Islet of Langerhans (tissue), 1 donor: ENCODE measurements at regions not wholly inside any gene's neighbourhood (a gene's known extent, or its start where the extent isn't known, plus 50 kb on each side); places are given as distances from the start of the nearest gene placed in this dataset.
A peak's percentile ranks its signal among the peaks of the same experiment; 100 is the strongest.
"Not testable (repeated sequence)": the region's sequence is repeated elsewhere in the genome, so short reads cannot be mapped to it uniquely, and the experiment has no call there.

Experiments used
- FAIRE-seq: peaks from one replicate; lab custom pipeline; 2011; peaks lifted over from hg19 to GRCh38; lab: Jason Lieb, UNC

DNA sequence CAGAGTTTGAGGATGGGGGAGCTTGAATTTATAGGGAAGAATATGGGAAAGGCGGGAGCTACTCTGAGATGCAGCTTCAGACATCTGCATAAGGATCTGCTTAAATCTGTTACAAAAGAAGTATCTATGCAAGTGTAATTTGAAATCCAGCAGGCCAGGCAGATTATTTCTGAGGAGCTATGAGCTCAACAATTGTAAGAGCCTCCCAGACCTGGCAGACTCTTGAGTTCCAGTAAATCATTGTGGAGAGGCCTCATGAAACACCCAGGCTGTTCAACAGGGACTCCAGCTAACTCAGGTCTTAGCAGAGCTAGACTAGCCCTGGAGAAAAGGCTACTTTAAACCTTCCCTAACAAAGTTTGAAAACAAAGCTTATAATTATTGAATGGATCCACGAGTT lies 647.5 kb upstream of the CHRM3 start:
- no peak for FAIRE-seq

DNA sequence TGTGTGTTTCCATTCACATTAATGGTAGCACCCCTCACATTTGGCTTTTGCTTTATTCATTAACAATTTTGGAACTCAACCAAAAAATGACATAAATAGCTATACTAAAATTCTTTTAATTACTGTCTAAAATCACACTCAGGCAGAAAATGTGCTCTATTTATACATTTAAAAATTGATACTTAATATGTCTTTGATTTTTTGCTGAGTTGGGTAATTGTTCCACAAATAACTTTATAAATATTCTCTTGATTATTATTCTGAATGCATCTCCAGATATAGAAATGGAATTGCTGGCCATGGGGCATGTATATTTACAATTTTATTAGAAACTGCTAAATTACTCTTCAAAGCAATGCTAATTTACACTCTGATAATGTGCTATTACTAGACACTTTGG lies 658.7 kb upstream of the CHRM3 start:
- no peak for FAIRE-seq

DNA sequence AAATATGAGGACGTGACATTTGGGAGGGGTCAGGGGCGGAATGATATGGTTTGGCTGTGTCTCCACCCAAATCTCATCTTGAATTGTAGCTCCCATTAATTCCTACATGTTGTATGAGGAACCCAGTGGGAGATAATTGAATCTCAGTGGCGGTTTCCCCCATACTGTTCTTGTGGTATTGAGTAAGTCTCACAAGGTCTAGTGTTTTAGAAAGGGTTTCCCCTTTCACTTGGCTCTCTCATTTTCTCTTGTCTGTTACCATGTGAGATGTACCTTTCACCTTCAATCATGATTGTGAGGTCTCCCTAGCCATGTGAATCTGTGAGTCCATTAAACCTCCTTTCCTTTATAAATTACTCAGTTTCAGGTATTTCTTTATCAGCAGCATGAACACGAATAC lies 663.6 kb upstream of the CHRM3 start:
- no peak for FAIRE-seq

DNA sequence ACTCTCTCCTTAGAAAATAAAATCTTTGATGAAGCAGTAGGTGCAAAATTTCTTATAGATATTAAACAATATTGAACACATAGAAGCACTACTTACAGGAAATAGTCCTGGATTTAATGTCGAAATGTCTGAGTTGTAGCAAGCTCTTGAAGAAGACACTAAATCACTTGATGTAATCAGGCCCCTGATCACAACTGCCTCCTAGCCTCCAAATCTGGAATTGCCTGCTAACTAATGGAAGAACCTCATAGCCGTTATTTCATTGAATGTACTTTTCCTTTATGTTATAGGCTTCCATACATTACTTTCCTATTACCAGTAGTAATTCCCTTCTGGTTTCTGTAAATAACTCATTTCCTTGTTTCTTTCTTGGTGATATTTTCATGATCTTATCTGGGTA lies 675.7 kb upstream of the CHRM3 start:
- FAIRE-seq, result no peak

DNA sequence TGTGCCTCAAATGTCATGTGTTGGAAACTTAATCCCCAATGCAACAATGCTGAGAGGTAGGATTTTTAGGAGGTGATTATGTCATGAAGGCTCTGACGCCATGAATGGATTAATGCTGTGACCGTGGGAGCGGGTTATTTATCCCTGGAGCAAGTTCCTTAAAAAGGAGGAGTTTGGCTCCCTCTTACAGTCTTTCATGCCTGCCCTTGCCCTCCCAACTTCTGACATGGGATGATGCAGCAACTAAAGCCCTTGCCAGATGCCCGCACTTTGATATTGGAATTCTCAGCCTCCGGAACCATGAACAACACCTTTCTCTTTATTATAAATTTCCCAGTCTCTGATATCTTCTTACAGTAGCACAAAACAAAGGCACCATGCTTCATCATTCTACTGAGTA lies 685.3 kb upstream of the CHRM3 start:
- no peak for FAIRE-seq

DNA sequence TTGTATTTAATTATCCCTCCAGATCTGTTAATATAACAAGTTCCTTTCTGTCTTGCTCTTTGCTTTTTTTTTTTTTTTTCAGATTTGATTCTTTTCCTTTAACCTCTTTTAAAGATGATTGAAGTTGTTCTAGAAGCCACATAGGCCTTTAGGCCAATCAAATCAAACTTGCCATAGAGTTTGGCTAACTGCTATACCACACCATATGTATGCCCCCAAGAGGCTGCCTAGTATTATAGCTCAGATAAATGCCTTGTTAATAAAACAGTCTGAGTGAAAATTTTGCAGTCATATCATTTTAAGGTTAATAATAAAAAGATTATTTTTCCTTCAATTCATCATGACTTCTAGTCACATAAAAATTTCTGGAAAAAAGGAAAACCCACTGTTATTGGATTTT lies 696.0 kb upstream of the CHRM3 start:
- peak; percentile 61 for FAIRE-seq

DNA sequence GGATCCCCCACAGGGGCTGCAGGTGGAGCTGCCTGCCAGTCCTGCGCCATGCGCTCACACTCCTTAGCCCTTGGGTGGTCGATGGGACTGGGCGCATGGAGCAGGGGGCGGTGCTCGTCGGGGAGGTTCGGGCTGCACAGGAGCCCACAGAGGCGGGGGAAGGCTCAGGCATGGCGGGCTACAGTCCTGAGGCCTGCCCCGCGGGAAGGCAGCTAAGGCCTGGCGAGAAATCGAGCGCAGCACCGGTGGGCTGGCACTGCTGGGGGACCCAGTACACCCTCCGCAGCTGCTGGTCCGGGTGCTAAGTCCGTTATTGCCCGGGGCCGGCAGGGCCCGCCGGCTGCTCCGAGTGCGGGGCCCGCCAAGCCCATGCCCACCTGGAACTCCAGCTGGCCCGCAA lies 701.8 kb upstream of the CHRM3 start:
- FAIRE-seq, result not testable (repeated sequence)

DNA sequence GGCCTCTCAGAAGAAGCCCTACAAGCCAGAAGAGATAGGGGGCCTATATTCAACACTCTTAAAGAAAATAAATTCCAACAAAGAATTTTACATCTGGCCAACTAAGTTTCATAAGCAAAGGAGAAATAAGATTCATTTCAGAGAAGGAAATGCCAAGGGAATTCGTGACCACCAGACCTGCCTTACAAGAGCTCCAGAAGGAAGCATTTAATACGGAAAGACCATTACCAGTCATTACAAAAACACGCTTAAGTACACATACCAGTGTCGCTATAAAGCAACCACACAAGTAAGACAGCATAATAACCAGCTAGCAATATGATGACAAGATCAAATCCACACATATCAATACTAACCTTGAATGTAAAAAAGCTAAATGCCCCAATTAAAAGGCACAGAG lies 704.9 kb upstream of the CHRM3 start:
- no peak for FAIRE-seq

DNA sequence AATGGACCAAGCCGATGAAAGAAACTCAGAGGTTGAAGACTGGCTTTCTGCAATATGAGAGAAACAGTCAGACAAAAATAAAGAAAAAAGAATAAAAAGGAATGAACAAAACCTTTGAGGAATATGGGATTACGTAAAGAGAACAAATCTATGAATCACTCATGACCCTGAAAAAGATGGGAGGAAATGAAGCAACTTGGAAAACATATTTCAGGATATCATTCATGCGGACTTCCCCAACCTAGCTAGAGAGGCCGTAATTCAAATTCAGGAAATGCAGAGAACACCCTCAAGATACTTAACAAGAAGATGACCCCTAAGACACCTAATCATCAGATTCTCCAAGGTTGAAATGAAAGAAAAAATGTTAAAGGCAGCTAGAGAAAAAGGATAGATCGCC lies 705.3 kb upstream of the CHRM3 start:
- FAIRE-seq, result no peak

DNA sequence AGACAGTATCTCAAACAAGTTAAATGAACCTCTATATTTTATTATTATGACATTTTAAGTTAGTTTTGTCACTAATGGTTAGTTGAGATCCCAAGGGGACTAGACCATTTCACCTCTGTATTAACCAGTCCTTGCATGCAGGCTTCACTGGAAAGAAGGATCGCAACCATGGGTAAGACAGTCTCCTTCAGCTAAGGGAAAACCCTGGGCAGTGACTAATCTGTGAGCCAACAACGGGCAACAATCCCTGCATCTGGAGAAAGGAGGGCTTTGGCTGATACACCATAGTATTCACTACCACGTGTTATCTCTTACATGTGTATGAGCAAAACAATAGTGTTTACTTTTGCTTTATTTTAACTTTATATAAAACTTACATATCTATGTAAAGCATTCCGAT lies 708.8 kb upstream of the CHRM3 start:
- no peak for FAIRE-seq

DNA sequence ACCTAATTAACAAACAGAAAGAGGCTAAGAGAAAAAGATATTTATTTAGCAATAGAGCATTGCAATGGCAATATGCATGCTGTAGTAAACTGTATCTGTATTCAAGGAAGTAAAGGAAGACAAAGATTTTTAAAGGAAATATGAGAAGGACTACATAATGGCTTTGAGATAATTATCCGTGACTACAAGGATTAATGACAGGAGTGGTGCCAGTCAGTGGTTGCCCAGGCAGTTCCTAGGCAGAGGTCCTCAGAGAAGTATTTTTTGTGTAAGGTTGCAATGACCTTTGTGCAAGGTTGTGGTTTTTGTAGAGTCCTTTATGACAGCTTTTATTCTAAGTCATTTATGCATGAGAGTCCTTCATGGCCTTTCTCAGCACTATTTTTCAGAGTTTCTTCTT lies 711.1 kb upstream of the CHRM3 start:
- no peak for FAIRE-seq

DNA sequence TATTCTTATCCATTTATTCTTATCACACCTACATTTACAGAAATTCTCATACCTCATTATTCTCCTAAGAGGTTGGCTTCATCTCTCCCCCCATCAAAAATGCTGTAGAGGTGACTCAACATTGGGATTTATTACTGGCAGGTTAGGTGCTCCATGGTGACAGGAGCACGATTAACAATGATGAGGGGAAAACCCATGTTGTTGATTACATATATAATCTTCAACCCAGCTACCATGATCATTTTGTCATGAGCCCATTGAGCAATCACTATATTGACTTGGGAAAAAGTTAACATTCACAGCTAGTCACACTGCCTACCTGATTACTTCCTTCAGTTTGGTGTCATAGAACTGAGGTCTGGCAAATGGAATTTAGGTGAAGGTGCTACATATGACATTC lies 712.1 kb upstream of the CHRM3 start:
- FAIRE-seq, result no peak

DNA sequence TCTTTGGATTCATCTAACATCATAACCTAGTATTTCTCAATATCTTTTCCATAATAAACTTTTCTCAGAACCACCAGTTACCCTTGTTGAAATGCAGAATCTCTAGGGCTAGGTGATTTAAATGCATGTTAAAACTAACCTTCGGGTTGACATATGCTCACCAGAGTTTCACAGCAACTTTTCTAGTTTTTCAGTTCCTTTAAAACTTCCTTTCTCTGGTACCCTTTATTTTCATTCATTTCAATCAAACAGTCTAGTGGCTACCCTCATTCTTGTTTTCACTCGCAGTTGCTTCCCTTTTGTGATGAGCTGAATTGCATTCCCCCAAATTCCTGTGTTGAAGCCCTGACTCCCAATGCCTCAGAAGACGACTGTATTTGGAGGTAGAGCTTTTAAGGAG lies 712.8 kb upstream of the CHRM3 start:
- no peak for FAIRE-seq

DNA sequence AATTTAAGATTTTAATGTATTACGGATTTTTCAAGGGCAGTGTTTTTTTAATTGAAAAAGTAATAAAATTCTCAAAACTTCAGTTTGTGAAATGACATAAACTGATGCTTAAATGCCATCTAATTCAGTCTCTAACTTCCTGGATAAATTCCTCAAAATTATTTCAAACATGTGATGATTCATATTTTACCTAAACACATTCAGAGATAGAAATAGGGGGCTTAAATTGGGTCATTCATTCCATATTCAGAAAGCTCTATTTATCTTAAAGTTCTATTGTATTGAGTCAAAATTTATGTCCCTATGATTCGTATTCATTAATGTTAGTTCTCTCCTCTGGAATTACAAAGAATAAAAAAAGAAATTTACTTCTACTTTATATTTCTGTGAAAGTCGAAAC lies 713.6 kb upstream of the CHRM3 start:
- no peak for FAIRE-seq

DNA sequence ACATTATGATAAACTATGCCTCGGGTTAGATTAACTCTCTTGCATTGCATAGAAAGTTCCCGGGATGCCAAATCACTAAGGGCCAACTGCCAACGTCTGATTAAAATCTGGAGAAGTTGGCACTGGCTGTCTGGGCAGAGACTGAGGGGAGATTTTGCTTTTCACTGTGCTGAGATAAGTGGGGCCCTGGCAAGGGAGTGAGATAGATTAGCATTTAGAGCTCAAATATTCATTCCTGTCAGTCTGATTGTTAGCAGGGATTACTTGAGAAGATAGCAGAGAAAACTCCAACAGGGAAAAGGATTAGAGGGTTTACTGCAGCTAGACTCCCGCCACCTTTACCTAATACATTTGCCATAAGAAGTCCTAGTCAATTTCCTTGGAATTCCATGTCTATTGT lies 714.1 kb upstream of the CHRM3 start:
- FAIRE-seq, result no peak

DNA sequence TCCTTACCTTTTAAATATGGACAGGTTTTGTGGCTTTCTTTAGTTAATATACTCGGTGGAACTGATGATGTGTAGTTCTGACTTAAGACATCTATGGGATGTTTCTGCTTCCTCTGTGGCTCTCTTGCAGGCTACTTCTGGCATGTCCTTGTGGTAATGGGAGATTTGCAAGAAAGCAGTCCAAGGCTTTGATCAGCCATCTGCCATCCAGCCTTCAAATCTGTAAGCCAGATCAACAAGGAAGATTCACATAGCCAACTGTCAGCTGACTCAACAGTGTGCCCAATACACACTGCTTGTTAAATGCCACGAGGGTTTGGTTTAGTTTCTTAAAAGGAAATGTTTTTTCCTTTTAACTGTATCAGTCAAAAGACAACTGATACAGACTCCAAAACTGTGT lies 722.2 kb upstream of the CHRM3 start:
- no peak for FAIRE-seq

DNA sequence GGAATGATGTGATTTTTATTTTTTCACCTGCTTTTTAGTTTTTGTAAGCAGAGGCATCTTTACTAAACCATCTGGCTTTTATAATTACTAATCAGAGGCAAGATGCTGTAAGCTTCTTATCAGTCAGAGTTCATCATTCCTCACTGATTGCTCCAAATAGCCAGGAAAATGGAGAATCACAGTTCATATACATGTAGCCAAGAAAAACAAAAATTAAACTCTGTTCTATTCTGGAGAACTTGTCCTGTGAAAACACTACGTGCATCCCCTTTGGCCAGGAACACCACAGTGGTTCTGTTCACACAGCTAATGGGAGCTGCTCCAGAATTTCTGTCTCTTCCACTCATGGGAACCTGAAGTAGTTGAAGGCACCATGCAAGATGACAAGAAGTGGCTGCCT lies 725.5 kb upstream of the CHRM3 start:
- FAIRE-seq, result no peak

DNA sequence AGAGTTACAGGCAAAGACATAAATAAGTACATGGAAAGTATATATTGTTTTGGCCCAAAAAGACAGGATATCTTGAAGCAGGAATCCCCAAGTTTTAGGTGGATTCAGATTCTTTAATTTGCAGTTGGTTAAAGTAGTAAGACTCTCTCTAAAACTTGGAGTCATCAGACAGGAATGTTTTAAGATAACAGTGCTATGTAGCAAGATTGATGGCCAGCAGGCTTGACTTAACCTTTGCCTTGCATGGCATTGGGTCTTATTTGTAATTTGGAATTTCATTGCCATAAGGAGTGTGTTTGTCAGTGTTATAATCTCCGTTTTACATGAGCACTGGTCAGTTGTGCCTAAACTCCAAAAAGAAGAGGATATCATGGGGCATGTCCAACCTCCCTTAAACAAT lies 727.6 kb upstream of the CHRM3 start:
- no peak for FAIRE-seq

DNA sequence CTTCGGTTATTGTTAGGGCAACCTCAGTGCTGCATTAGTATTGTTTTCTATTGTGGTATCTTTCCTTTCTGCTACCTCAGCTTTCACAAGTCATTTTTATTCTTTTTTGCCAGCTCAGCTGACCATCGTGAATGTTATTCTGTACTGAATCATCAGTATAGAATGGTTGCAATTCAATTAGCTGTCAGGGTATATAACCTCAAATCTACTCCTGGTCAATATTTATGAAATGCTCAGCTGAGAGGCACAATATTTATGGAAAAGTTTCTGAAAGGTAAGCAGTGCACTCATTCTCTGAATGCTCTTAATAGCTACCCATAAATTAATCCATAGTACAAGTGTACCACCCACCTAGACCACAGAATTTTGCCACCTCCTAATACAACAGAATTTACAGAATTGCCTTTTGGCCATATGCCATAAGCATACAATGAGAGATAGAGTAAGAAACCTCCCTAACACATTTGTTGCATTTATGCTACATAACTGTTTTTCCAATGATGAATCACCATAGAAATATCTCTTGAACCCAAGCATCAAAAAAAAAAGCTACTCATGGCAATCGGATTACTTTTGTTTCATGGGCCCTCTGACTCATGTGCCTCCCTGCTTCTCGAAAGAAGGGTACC lies 732.6 kb upstream of the CHRM3 start:
- no peak for FAIRE-seq

DNA sequence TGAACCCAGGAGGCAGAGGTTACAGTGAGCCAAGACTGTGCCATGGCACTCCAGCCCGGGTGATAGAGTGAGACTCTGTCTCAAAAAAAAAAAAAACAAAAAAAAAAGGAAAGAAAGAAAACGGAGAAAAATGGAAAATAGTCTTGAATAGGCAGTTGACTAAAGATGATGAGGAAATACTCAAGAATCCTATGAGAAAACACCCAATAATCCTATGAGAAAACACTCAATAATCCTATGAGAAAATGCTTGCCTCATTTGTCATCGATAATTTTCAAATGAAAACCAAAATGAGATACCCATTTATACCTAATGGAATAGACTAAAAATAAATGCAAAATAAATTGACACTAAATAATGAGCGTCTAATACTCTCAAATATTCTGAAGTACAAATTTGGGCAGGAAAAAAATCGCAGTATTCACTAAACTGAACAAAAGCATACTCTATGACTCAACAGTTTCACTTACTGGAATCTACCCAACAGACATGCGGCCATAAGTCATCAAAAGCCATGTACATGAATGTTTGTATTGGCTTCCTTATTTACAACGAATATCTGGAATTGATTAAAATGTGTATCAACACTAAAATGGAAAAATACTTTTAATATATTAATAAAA lies 733.9 kb upstream of the CHRM3 start:
- FAIRE-seq, result no peak

DNA sequence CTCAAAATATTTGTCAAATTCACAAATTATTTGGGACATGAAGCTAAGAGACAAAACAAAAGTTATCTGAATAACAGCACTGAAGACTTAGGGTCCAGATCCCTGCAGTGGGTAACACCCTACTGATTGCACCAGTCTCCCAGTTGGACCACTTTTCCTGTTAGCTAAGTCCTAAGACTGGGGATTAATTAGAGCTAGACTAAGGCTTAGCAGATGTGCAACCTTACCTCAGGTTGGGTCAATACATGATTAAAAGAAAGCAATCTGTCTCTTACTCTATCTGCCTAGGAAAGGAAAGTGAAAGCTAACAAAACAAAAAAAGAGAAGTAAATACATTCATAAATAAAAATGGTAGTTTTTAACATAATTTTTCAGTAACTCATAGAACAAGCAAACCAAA lies 737.2 kb upstream of the CHRM3 start:
- no peak for FAIRE-seq

DNA sequence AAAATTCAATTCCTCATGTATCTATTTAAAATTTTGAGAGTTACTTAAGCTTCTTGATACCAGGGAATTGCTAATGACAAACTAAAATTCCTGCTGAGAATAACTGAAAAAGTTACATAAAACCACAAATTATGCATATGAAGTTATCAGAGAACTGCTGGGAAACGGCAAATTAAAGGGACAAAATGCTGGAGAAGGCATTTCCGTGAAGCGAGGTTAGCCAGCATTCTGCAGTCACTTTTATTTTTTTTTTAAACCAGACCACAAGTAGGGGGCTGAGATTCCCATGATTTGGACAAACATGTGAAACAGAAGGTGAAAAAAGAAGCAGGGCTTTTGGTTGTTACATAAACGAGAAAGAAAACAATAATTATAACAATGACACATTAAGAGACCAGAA lies 737.6 kb upstream of the CHRM3 start:
- FAIRE-seq, result no peak

DNA sequence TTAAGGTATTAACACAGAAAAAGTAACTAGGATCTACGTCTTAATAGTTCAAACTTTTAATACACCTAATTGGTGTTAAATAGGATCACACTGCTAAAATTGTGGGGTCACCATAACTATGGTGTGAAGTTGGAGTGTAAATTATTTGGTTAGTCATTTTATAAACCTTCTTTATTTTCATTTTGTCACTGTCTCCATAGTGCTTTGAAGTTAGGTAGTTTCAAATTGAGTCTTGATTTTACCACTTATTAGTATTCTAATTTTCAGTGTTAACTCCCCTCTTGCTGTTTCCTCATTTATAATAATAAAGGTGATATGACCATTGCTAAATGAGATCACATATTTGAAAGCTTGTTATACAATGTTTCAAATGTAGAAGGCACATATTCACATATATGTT lies 738.1 kb upstream of the CHRM3 start:
- no peak for FAIRE-seq

DNA sequence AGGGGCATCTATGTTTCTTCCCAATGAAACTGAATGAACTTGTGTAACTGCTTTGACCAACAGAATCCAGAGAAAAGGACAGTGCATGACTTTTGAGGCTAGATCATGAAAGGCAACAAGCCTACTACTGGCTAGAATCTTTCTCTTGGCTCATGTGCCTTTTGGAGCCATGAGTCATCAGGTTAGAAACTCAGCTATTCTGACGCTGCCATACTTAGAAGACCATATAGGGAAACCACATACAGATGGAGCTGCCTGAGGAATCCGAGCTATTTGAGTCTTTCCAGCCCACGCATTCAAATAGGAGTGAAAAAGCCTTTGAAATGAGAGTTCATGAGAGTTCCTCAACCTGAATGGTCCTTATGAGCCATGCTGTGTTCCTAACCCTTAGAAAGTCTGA lies 738.5 kb upstream of the CHRM3 start:
- no peak for FAIRE-seq

DNA sequence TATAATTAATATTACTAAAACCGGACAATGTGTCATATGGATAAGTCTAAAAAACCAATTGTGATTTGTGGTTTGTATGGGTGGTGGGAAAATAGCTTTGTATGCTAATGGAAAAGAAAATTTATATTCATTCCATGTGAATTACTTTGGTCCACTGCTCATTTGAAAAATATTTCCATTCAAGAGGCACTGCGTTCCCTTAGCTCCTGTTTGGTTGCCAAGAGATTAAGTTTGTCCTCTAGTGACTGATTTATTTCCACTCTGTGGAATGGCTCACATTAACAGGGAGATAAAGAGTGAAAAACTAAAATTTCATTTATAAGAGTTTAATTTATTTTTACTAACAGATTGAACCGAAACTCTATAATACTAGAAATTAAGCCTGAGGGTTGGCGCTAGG lies 744.1 kb upstream of the CHRM3 start:
- FAIRE-seq, result peak; percentile 70
